SK-N-SH (cell line): ENCODE measurements at regions not wholly inside any gene's neighbourhood (a gene's known extent, or its start where the extent isn't known, plus 50 kb on each side); places are given as distances from the start of the nearest gene placed in this dataset.

ENCODE experiments used
- CTCF ChIA-PET: fragments of 300-600, 350-600 bp; formaldehyde crosslinking; extraction: SDS; loops from one replicate; lab custom pipeline; 2021; lab: Yijun Ruan, JAX
- POLR2A ChIA-PET: fragments of 350-600 bp; sonication (Branson Sonifier 250); formaldehyde crosslinking; extraction: SDS; loops from one replicate; lab custom pipeline; 2020; ENCODE audit warnings: antibody characterized with exemption, inconsistent platforms; lab: Yijun Ruan, JAX
- DNase-seq: peaks from one replicate; pipeline ENCODE4 v3.0.0; 2012
- H2AFZ ChIP-seq: fragments of 200-600 bp; sonication (generic); 2 replicates; pipeline ENCODE4 v1.8.1; 2016; ENCODE audit warnings: antibody characterized with exemption, mild to moderate bottlenecking, low read depth
- H3F3A ChIP-seq: fragments of 200-600 bp; sonication (generic); replicated peaks from 2 replicates; pipeline ENCODE3; 2016; ENCODE audit warnings: antibody characterized with exemption, mild to moderate bottlenecking; ENCODE audit not compliant: insufficient read depth
- H3K27ac ChIP-seq, 2 experiments: fragments of 200-500 bp in 1 of 2; fragments of 200-600 bp in 1 of 2; sonication (Bioruptor generic) in 1 of 2; sonication (generic), shearing (Covaris generic) in 1 of 2; 2 replicates each; pipeline versions ENCODE4 v1.5.1 to v1.6.1; 2014 to 2016; ENCODE audit warnings: low read depth in 2 of 2, inconsistent platforms in 1 of 2, low read length in 1 of 2, mild to moderate bottlenecking in 1 of 2, mixed read lengths in 1 of 2
- H3K27me3 ChIP-seq: fragments of 200-600 bp; sonication (generic), shearing (Covaris generic); 2 replicates; pipeline ENCODE4 v1.6.1; 2016; ENCODE audit warnings: mixed run types; ENCODE audit not compliant: insufficient read depth
- H3K36me3 ChIP-seq, 2 experiments: fragments of 200-500 bp in 1 of 2; fragments of 200-600 bp in 1 of 2; sonication (Bioruptor generic) in 1 of 2; sonication (generic) in 1 of 2; replicated peaks in 1 of 2; 2 replicates each; pipeline versions ENCODE3 to v1.5.1; 2014 to 2016; ENCODE audit warnings: low read length in 1 of 2, mild to moderate bottlenecking in 1 of 2; ENCODE audit not compliant: insufficient read depth in 2 of 2, control insufficient read depth in 1 of 2
- H3K4me1 ChIP-seq, 2 experiments: fragments of 200-500 bp in 1 of 2; fragments of 200-600 bp in 1 of 2; sonication (Bioruptor generic) in 1 of 2; sonication (generic), shearing (Covaris generic) in 1 of 2; 2 replicates each; pipeline versions ENCODE4 v1.5.1 to v1.6.1; 2014 to 2016; ENCODE audit warnings: low read depth in 1 of 2, low read length in 1 of 2, mixed run types in 1 of 2; ENCODE audit not compliant: insufficient read depth in 2 of 2, control insufficient read depth in 1 of 2
- H3K4me2 ChIP-seq: fragments of 200-600 bp; sonication (generic), shearing (Covaris generic); 2 replicates; pipeline ENCODE4 v1.6.1; 2017; ENCODE audit warnings: mixed run types
- H3K4me3 ChIP-seq, 2 experiments: fragments of 200-500 bp in 1 of 2; fragments of 200-600 bp in 1 of 2; sonication (Bioruptor generic) in 1 of 2; sonication (generic), shearing (Covaris generic) in 1 of 2; 2 replicates each; pipeline versions ENCODE4 v1.5.1 to v1.8.1; 2014 to 2016; ENCODE audit warnings: low read depth in 2 of 2, inconsistent platforms in 1 of 2, low read length in 1 of 2, mild to moderate bottlenecking in 1 of 2, mixed read lengths in 1 of 2, moderate library complexity in 1 of 2
- H3K79me2 ChIP-seq: fragments of 200-600 bp; sonication (generic); 2 replicates; pipeline ENCODE4 v1.8.1; 2017; ENCODE audit warnings: mild to moderate bottlenecking; ENCODE audit not compliant: insufficient read depth
- H3K9ac ChIP-seq: fragments of 200-600 bp; sonication (generic); 2 replicates; pipeline ENCODE4 v1.6.1; 2017; ENCODE audit warnings: mixed run types
- H3K9me2 ChIP-seq: fragments of 200-600 bp; sonication (generic); 2 replicates; pipeline ENCODE4 v1.6.1; 2017; ENCODE audit warnings: mixed run types
- H3K9me3 ChIP-seq: fragments of 200-600 bp; sonication (generic); 2 replicates; pipeline ENCODE4 v1.6.1; 2017; ENCODE audit warnings: mixed run types, mild to moderate bottlenecking, moderate library complexity
- H4K20me1 ChIP-seq: fragments of 200-600 bp; sonication (generic); 2 replicates; pipeline ENCODE4 v1.6.1; 2017; ENCODE audit warnings: mild to moderate bottlenecking, mixed run types; ENCODE audit not compliant: insufficient read depth
- ELF1 ChIP-seq: IDR thresholded peaks from 2 replicates; pipeline ENCODE4 v1.4.0; 2012
- FOXJ3 ChIP-seq: sonication (generic); formaldehyde crosslinking; IDR thresholded peaks from 2 replicates; pipeline ENCODE4 v1.5.1; 2020; ENCODE audit warnings: mild to moderate bottlenecking, missing genetic modification reagents
- MEF2A ChIP-seq: IDR thresholded peaks from 2 replicates; pipeline ENCODE4 v1.4.0; 2012; ENCODE audit warnings: low read depth, borderline replicate concordance
- NFIC ChIP-seq: IDR thresholded peaks from 2 replicates; pipeline ENCODE4 v1.4.0; 2012; ENCODE audit warnings: borderline replicate concordance
- TAF1 ChIP-seq: IDR thresholded peaks from 2 replicates; pipeline ENCODE4 v1.6.1; 2012; ENCODE audit warnings: low read depth, mild to moderate bottlenecking, low read length, moderate library complexity, borderline replicate concordance
- TCF12 ChIP-seq: IDR thresholded peaks from 2 replicates; pipeline ENCODE4 v1.4.0; 2012
- YY1 ChIP-seq: IDR thresholded peaks from 2 replicates; pipeline ENCODE4 v1.4.0; 2012; ENCODE audit warnings: low read depth, mild to moderate bottlenecking
- WGBS: methylation state at CpG from one replicate; pipeline ENCODE4 v1.1.6; 2017; ENCODE audit warnings: low lambda C conversion rate; 5-methylcytosine and 5-hydroxymethylcytosine counted together
- TF ChIP-seq, protein P1 (sequence below): fragments of 200-600 bp; sonication (generic); IDR thresholded peaks from 2 replicates; pipeline ENCODE4 v1.6.1; 2017; ENCODE audit warnings: antibody characterized with exemption, mild to moderate bottlenecking, moderate library complexity
- TF ChIP-seq, protein P2 (sequence below): IDR thresholded peaks from 2 replicates; pipeline ENCODE4 v1.4.0; 2012; ENCODE audit warnings: low read depth
- TF ChIP-seq, protein P3 (sequence below): fragments of 150-350 bp; IDR thresholded peaks from 2 replicates; pipeline ENCODE4 v1.6.1; 2017; ENCODE audit warnings: antibody characterized with exemption, low read length, low read depth, borderline replicate concordance
- TF ChIP-seq, protein P4 (sequence below): IDR thresholded peaks from 2 replicates; pipeline ENCODE4 v1.4.0; 2012; ENCODE audit warnings: low read depth, borderline replicate concordance

DNA sequence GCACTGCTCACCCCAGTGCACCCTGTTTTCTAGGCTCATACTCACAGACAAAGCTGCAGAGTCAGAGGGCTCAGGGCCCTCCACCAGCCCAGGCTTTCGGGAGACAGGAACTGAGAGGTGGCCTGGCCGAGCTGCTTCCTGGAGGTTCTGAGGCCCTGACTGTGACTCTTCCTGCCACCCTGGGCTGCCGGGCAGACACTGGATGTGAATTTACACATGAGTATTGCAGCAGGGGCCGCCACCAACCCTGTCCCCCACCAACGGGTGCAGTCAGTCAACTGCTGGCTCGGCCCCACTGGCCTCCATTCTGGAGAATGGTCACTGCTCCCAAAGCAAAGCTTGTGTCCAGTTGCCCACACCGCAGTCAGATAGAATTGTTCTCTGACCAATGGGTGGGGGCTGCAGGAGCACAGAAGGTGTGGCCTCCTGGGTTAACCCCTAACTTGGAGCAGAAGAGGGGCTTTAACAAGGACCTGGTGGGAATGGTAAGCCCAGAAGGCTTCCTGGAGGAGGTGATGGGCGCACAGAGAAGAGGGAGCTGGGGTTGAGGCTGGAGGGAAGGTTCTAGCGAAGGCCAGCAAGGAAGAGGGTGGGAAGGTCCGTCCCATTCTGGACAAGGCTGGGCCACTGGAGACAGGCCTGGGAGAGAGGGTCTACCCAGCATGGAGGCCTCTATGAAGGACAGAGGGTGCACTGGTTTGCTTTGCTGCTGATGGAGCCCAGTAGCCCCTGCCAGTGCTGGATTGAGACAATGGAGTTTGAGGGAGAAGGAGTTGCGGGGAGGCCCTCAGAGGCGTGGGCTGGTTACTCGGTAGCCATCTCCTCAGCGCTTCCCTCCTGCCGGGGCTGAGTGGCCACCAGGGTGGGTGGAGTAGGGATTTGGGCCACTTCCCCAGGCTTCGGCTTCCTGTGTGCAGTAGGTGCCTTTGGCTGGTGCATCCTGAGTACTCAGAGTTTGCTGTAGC lies 135.3 kb downstream of the CPZ start (continued):
- TF ChIP-seq, protein P1, sequence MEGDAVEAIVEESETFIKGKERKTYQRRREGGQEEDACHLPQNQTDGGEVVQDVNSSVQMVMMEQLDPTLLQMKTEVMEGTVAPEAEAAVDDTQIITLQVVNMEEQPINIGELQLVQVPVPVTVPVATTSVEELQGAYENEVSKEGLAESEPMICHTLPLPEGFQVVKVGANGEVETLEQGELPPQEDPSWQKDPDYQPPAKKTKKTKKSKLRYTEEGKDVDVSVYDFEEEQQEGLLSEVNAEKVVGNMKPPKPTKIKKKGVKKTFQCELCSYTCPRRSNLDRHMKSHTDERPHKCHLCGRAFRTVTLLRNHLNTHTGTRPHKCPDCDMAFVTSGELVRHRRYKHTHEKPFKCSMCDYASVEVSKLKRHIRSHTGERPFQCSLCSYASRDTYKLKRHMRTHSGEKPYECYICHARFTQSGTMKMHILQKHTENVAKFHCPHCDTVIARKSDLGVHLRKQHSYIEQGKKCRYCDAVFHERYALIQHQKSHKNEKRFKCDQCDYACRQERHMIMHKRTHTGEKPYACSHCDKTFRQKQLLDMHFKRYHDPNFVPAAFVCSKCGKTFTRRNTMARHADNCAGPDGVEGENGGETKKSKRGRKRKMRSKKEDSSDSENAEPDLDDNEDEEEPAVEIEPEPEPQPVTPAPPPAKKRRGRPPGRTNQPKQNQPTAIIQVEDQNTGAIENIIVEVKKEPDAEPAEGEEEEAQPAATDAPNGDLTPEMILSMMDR, result no peak

DNA sequence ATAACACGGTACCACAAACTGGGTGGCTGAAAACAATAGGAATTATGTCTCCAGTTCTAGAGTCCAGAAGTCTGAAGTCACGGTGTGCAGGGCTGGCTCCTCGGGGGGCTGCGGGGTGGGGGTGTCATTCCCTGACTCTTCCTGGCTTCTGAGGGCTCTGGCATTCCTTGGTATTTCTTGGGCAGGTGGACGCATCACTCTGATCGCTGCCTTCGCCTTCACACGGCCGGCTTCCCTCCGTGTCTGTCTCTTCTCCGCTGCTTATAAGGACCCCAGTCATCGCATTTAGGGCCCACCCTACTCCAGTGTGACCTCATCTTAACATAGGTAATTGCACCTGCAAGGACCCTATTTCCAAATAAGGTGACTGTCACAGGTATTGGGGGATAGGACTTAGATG lies 134.6 kb downstream of the CPZ start:
- no peak for TF ChIP-seq ELF1
- TF ChIP-seq NFIC, result no peak
- TF ChIP-seq TAF1, result no peak
- TF ChIP-seq, protein P2, sequence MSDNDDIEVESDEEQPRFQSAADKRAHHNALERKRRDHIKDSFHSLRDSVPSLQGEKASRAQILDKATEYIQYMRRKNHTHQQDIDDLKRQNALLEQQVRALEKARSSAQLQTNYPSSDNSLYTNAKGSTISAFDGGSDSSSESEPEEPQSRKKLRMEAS, result no peak
- no peak for TF ChIP-seq TCF12
- no peak for TF ChIP-seq FOXJ3 (CRISPR knock-in tag)
- TF ChIP-seq, protein P3, sequence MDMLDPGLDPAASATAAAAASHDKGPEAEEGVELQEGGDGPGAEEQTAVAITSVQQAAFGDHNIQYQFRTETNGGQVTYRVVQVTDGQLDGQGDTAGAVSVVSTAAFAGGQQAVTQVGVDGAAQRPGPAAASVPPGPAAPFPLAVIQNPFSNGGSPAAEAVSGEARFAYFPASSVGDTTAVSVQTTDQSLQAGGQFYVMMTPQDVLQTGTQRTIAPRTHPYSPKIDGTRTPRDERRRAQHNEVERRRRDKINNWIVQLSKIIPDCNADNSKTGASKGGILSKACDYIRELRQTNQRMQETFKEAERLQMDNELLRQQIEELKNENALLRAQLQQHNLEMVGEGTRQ, result no peak
- TF ChIP-seq, protein P1, result no peak
- no peak for TF ChIP-seq MEF2A
- TF ChIP-seq YY1, result no peak
- TF ChIP-seq, protein P4, sequence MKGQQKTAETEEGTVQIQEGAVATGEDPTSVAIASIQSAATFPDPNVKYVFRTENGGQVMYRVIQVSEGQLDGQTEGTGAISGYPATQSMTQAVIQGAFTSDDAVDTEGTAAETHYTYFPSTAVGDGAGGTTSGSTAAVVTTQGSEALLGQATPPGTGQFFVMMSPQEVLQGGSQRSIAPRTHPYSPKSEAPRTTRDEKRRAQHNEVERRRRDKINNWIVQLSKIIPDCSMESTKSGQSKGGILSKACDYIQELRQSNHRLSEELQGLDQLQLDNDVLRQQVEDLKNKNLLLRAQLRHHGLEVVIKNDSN, result no peak
- no peaks in the 10 kb centered on the region for H3K79me2 ChIP-seq
- no peaks in the 10 kb centered on the region for H4K20me1 ChIP-seq
- 46% methylated on average over 10 of the region's 12 CpGs for WGBS
- no peak for DNase-seq
- CTCF ChIA-PET, result interaction anchor here (2.7 kb wide), 1 partner anchor 39 kb away, joined by 14 read pairs; no protein-coding TSS in a partner anchor
- no peaks in the 10 kb centered on the region for H3F3A ChIP-seq
- H3K4me3 ChIP-seq, result no peak overlapping the region
- H3K9me3 ChIP-seq, result no peaks in the 10 kb centered on the region
- no peaks in the 10 kb centered on the region for H3K9me2 ChIP-seq
- H3K4me2 ChIP-seq, result no peak overlapping the region
- POLR2A ChIA-PET, result no interaction called here
- no peak overlapping the region for H2AFZ ChIP-seq
- peaks cover 0 to 19% of the 10 kb centered on the region in 2 experiments; a peak in 1 of 4 replicates for H3K4me1 ChIP-seq
- H3K36me3 ChIP-seq, result no peaks in the 10 kb centered on the region
- no peak overlapping the region for H3K9ac ChIP-seq
- H3K27ac ChIP-seq, result no peak overlapping the region
- H3K27me3 ChIP-seq, result no peaks in the 10 kb centered on the region
